ENCODE measurements at regions not wholly inside any gene's neighbourhood (a gene's known extent, or its start where the extent isn't known, plus 50 kb on each side); places are given as distances from the start of the nearest gene placed in this dataset.

DNA sequence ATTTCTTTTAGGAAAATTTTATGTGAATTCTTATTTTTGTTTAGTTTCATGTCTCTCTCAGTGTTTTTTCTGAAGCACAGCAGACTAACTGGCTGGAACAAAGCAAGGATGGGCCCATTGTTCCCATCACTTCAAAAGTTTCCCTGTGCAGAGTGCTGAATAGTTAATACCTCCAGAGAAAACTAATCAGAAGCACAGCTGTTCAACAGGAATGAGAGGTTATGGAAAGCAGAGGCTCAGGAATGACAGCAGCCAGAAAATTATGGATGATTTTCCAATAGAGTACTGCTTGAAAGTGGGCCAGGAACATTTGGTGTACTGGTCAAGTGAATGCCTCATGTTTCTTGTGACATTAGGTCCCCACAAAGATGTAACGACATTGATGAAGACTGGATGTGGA is 173.0 kb upstream of the TARS1 start:
- intact Hi-C loops (cut with DNase I), result no loop called here
- Histone ChIP-seq H3K36me3 (no peaks in the 10 kb centered on the region), H3K9me3 (no peaks in the 10 kb centered on the region), H3K4me3 (no peak overlapping the region), H3K4me1 (peaks cover 0 to 4% (median 0%) of the 10 kb centered on the region in 4 donors), H3K27ac (no peak overlapping the region), H3K27me3 (no peaks in the 10 kb centered on the region)
- TF ChIP-seq POLR2AphosphoS5 (IDR thresholded peaks at IDR 0.05) (no peak), EP300 (IDR thresholded peaks at IDR 0.05) (no peak), POLR2A (IDR thresholded peaks at IDR 0.05) (no peak)
- TF ChIP-seq, protein P1, sequence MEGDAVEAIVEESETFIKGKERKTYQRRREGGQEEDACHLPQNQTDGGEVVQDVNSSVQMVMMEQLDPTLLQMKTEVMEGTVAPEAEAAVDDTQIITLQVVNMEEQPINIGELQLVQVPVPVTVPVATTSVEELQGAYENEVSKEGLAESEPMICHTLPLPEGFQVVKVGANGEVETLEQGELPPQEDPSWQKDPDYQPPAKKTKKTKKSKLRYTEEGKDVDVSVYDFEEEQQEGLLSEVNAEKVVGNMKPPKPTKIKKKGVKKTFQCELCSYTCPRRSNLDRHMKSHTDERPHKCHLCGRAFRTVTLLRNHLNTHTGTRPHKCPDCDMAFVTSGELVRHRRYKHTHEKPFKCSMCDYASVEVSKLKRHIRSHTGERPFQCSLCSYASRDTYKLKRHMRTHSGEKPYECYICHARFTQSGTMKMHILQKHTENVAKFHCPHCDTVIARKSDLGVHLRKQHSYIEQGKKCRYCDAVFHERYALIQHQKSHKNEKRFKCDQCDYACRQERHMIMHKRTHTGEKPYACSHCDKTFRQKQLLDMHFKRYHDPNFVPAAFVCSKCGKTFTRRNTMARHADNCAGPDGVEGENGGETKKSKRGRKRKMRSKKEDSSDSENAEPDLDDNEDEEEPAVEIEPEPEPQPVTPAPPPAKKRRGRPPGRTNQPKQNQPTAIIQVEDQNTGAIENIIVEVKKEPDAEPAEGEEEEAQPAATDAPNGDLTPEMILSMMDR (IDR thresholded peaks at IDR 0.05), result no peak
- no peak for DNase-seq
- 86 to 91% methylated on average over 1 of the region's 1 CpG for WGBS, 2 donors

DNA sequence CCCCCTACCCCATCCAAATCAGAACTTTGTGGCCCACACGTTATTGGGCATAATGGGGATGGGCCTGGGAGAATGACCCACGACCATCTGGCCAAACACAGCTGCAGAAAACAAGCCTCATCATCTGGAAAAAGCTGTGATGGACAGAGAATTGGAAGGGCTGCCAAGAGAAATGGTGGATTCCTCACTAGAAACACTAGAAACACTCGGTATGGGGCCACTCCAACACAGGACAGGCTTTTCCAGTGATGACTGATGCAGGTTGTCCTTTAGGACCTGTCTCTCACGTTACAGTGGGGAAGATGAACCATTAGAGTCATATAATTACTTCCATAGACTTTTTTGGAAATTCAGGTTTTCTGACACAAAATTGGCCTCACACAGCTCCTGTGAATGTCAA is 172.4 kb upstream of the TARS1 start:
- H3K36me3 ChIP-seq, result no peaks in the 10 kb centered on the region
- no peaks in the 10 kb centered on the region for H3K9me3 ChIP-seq
- TF ChIP-seq, protein P1 (IDR thresholded peaks at IDR 0.05), result no peak
- TF ChIP-seq EP300 (IDR thresholded peaks at IDR 0.05) (no peak), POLR2A (IDR thresholded peaks at IDR 0.05) (no peak), POLR2AphosphoS5 (IDR thresholded peaks at IDR 0.05) (no peak)
- WGBS, 2 donors, result 66 to 77% methylated on average over 4 of the region's 4 CpGs
- H3K27me3 ChIP-seq, result no peaks in the 10 kb centered on the region
- intact Hi-C loops (cut with DNase I), result no loop called here
- no peak for DNase-seq
- H3K27ac ChIP-seq, result no peak overlapping the region
- H3K4me3 ChIP-seq, result no peak overlapping the region
- H3K4me1 ChIP-seq, result peaks cover 0 to 4% (median 0%) of the 10 kb centered on the region in 4 donors

DNA sequence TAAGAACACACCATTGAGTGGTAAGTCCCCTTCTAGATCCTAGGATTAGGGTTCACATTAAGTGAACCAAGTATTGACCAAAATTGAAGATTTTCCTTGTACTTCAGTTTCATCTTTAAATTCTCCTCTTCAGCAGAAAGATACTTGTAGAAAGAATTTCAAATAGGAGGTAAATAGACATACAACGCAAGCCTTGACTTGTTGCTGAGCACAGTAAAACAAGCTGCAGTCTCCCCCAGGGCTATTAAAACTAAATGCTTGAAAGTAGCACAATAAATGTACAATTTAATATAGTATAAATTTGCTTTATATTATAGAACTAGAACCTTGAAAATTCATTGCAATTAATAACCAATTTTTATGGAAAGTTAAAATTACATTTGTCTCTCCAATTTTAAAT is 170.1 kb upstream of the TARS1 start:
- Histone ChIP-seq H3K27ac (no peak overlapping the region), H3K4me1 (peaks cover 0 to 4% (median 0%) of the 10 kb centered on the region in 4 donors), H3K4me3 (no peak overlapping the region), H3K9me3 (no peaks in the 10 kb centered on the region), H3K36me3 (no peaks in the 10 kb centered on the region), H3K27me3 (no peaks in the 10 kb centered on the region)
- WGBS, 2 donors, result 91 to 95% methylated on average over 1 of the region's 1 CpG
- TF ChIP-seq POLR2A (IDR thresholded peaks at IDR 0.05) (no peak), POLR2AphosphoS5 (IDR thresholded peaks at IDR 0.05) (no peak), EP300 (IDR thresholded peaks at IDR 0.05) (no peak)
- TF ChIP-seq, protein P1 (IDR thresholded peaks at IDR 0.05), result no peak
- intact Hi-C loops (cut with DNase I), result loop anchor here (5.0 kb wide), 1 partner anchor 33 kb away; no protein-coding TSS in a partner anchor
- DNase-seq, result no peak

DNA sequence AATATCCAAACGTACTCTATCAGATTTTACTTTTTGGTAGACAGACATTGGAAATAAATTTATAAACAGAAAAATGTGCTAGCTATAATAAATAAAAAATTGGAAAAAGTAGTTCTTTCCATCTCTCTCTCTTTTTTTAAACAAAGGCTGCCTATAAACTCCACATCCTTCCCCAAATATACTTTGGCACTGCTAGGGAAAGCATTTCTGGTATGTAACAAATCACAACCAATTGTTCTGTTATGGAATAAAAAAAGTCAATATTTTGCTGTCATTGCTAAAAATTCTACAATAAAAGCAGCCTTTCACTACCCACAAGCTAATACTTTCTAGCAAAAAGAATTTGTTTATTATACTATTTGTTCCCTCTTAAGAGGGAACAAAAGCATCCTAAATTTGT is 169.2 kb upstream of the TARS1 start:
- intact Hi-C loops (cut with DNase I), result loop anchor here (5.0 kb wide), 1 partner anchor 34 kb away; no protein-coding TSS in a partner anchor
- no peak for DNase-seq
- Histone ChIP-seq H3K27me3 (no peaks in the 10 kb centered on the region), H3K4me3 (no peak overlapping the region), H3K9me3 (no peaks in the 10 kb centered on the region), H3K4me1 (peaks cover 0 to 8% (median under 1%) of the 10 kb centered on the region in 4 donors), H3K36me3 (no peaks in the 10 kb centered on the region), H3K27ac (no peak overlapping the region)
- 64 to 79% methylated on average over 1 of the region's 1 CpG for WGBS, 2 donors
- TF ChIP-seq, protein P1 (IDR thresholded peaks at IDR 0.05), result no peak
- TF ChIP-seq POLR2A (IDR thresholded peaks at IDR 0.05), result no peak
- TF ChIP-seq POLR2AphosphoS5 (IDR thresholded peaks at IDR 0.05), result no peak
- TF ChIP-seq EP300 (IDR thresholded peaks at IDR 0.05), result no peak

DNA sequence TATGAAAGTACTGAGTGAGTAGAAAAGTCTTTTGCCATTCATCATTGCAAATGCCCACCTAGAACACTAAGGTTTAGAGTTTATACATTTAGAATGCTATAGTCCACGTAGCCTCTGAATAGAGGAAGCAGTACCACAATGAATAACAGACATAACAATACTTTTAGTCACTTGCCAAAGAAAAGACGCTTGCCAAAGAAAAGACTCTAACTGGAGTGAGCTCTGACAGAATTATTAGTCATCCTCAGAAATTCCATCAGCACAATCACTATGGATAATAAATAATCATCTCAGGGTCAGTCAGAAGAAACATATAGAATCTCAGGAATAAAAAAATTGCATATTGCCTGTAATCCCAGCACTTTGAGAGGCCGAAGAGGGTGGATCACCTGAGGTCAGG is 168.5 kb upstream of the TARS1 start:
- Histone ChIP-seq H3K4me3 (no peak overlapping the region), H3K36me3 (no peaks in the 10 kb centered on the region), H3K27ac (no peak overlapping the region), H3K27me3 (no peaks in the 10 kb centered on the region), H3K4me1 (peaks cover 0 to 12% (median 4%) of the 10 kb centered on the region in 4 donors), H3K9me3 (no peaks in the 10 kb centered on the region)
- intact Hi-C loops (cut with DNase I), result loop anchor here (5.0 kb wide), 1 partner anchor 35 kb away; no protein-coding TSS in a partner anchor
- 75 to 89% methylated on average over 3 of the region's 3 CpGs for WGBS, 2 donors
- no peak for TF ChIP-seq POLR2A (IDR thresholded peaks at IDR 0.05)
- TF ChIP-seq POLR2AphosphoS5 (IDR thresholded peaks at IDR 0.05), result no peak
- TF ChIP-seq, protein P1 (IDR thresholded peaks at IDR 0.05), result no peak
- no peak for TF ChIP-seq EP300 (IDR thresholded peaks at IDR 0.05)
- DNase-seq, result no peak
